SK-N-SH (cell line): ENCODE measurements at regions not wholly inside any gene's neighbourhood (a gene's known extent, or its start where the extent isn't known, plus 50 kb on each side); places are given as distances from the start of the nearest gene placed in this dataset.

ENCODE experiments used
- CHD2 ChIP-seq: fragments of 150-350 bp; IDR thresholded peaks from 2 replicates; pipeline ENCODE4 v1.6.1; 2018; ENCODE audit warnings: low read length; ENCODE audit not compliant: partially characterized antibody
- CTCF ChIP-seq: fragments of 200-600 bp; sonication (generic); IDR thresholded peaks from 2 replicates; pipeline ENCODE4 v1.6.1; 2017; ENCODE audit warnings: antibody characterized with exemption, mild to moderate bottlenecking, moderate library complexity
- EZH2phosphoT487 ChIP-seq: fragments of 200-600 bp; sonication (generic); IDR thresholded peaks from 2 replicates; pipeline ENCODE4 v1.6.1; 2017; ENCODE audit warnings: low read depth, mixed run types, mild to moderate bottlenecking, antibody characterized with exemption, moderate library complexity, borderline replicate concordance
- JUND ChIP-seq: IDR thresholded peaks from 2 replicates; pipeline ENCODE4 v1.4.0; 2012
- POLR2AphosphoS5 ChIP-seq: IDR thresholded peaks from 2 replicates; pipeline ENCODE4 v1.6.1; 2012; ENCODE audit warnings: low read depth, low read length
- SMC3 ChIP-seq: IDR thresholded peaks from 2 replicates; pipeline ENCODE4 v1.6.1; 2012; ENCODE audit warnings: low read depth, low read length, improper control_type of control experiment
- TAF1 ChIP-seq: IDR thresholded peaks from 2 replicates; pipeline ENCODE4 v1.6.1; 2012; ENCODE audit warnings: low read depth, mild to moderate bottlenecking, low read length, moderate library complexity, borderline replicate concordance
- TEAD4 ChIP-seq: IDR thresholded peaks from 2 replicates; pipeline ENCODE4 v1.4.0; 2012; ENCODE audit warnings: mild to moderate bottlenecking, borderline replicate concordance; ENCODE audit not compliant: insufficient read depth
- TF ChIP-seq, protein P1 (sequence below): fragments of 150-350 bp; IDR thresholded peaks from 2 replicates; pipeline ENCODE4 v1.6.1; 2017; ENCODE audit warnings: antibody characterized with exemption, low read length, low read depth, borderline replicate concordance

- TF ChIP-seq CHD2 (no peak), CTCF (no peak), SMC3 (no peak), JUND (no peak), TAF1 (no peak), EZH2phosphoT487 (no peak), TEAD4 (no peak), POLR2AphosphoS5 (no peak)
- TF ChIP-seq, protein P1, sequence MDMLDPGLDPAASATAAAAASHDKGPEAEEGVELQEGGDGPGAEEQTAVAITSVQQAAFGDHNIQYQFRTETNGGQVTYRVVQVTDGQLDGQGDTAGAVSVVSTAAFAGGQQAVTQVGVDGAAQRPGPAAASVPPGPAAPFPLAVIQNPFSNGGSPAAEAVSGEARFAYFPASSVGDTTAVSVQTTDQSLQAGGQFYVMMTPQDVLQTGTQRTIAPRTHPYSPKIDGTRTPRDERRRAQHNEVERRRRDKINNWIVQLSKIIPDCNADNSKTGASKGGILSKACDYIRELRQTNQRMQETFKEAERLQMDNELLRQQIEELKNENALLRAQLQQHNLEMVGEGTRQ: no peak
These were observed 833.5 kb downstream of the XPNPEP1 start for GRCh38 chr10:109089779-109090178.
